GM12892 (cell line): ENCODE measurements at regions not wholly inside any gene's neighbourhood (a gene's known extent, or its start where the extent isn't known, plus 50 kb on each side); places are given as distances from the start of the nearest gene placed in this dataset.

ENCODE experiments used
- POLR2A ChIP-seq: IDR thresholded peaks from 2 replicates; pipeline ENCODE4 v1.6.1; 2011; ENCODE audit warnings: low read depth, low read length, control low read depth
- POLR2AphosphoS5 ChIP-seq: IDR thresholded peaks from 2 replicates; pipeline ENCODE4 v1.6.1; 2011; ENCODE audit warnings: low read depth, low read length, control low read depth

DNA sequence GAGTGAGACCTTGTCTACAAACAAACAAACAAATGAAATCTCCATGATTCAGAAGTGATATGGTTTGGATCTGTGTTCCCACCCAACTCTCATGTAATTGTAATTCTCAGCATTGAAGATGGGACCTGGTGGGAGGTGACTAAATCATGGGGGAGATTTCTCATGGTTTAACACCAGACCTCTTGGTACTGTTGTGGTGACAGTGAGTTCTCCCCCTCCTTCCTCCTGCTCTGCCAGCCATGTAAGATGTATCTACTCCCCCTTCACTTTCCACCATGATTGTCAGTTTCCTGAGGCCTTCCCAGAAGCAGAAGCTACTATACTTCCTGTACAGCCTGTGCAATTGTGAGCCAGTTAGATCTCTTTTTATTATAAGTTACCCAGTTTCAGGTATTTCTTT is 438.4 kb upstream of the THBS1 start:
- TF ChIP-seq POLR2A (no peak), POLR2AphosphoS5 (no peak)
